ENCODE measurements at regions not wholly inside any gene's neighbourhood (a gene's known extent, or its start where the extent isn't known, plus 50 kb on each side); places are given as distances from the start of the nearest gene placed in this dataset.

DNA sequence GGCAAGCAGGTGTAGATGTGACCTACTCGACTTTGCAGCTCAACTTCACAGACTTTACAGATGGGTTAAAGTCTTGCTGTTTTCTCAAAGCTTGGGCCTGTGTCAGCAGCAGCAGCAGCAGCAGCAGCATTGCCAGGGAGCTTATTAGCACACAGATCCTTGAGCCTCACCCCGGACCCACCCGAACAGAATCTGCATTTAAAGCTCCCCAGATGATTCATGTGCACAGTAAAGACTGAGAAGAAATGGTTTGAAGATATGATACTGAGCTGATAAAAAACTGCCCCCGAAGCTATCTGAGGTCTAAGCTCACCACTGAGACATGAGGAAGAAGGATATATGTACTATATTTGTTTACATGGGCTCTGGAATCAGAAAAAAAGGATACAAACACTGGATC lies 231.7 kb downstream of the ARPP21 start:
- Histone ChIP-seq H3K9ac (replicated peaks; ENCODE audit: extremely low read depth, insufficient read depth, low read length) (no peak overlapping the region), H3K4me2 (ENCODE audit: insufficient read depth, low read length) (no peak overlapping the region), H3K27ac (ENCODE audit: insufficient read depth, low read depth, low read length) (no peak overlapping the region), H4K20me1 (replicated peaks; ENCODE audit: control insufficient read depth, extremely low read depth, insufficient read depth, low read length) (no peaks in the 10 kb centered on the region), H3K4me3 (replicated peaks in 1 of 3; ENCODE audit: insufficient read depth in 1 of 3, low read depth in 1 of 3, low read length in 3 of 3) (no peak overlapping the region), H2AFZ (ENCODE audit: low read depth, low read length) (no peak overlapping the region), H3K36me3 (ENCODE audit: control insufficient read depth in 2 of 2, extremely low read depth in 1 of 2, insufficient read depth in 2 of 2, low read length in 2 of 2) (no peaks in the 10 kb centered on the region), H3K79me2 (ENCODE audit: control insufficient read depth, insufficient read depth, low read length) (no peaks in the 10 kb centered on the region), H3K4me1 (ENCODE audit: control insufficient read depth, extremely low read depth, insufficient read depth, low read length) (no peaks in the 10 kb centered on the region), H3K9me1 (replicated peaks; ENCODE audit: control insufficient read depth, extremely low read depth, insufficient read depth, low read length) (no peaks in the 10 kb centered on the region), H3K9me3 (replicated peaks; ENCODE audit: control insufficient read depth, insufficient read depth, low read length) (no peaks in the 10 kb centered on the region), H3K27me3 (ENCODE audit: control insufficient read depth in 2 of 2, insufficient read depth in 2 of 2, low read length in 2 of 2) (no peaks in the 10 kb centered on the region)
- no peak for TF ChIP-seq POLR2AphosphoS5 (IDR thresholded peaks at IDR 0.05; ENCODE audit: insufficient read depth, low read depth, low read length)
- TF ChIP-seq MYC (IDR thresholded peaks at IDR 0.05; ENCODE audit: low read depth, low read length): no peak
- no peak for TF ChIP-seq POLR2A (IDR thresholded peaks at IDR 0.05; ENCODE audit: low read depth, low read length)
- TF ChIP-seq JUN (IDR thresholded peaks at IDR 0.05; ENCODE audit: borderline replicate concordance, insufficient read depth, insufficient read length, low read depth): no peak
- no peak for TF ChIP-seq FOS (IDR thresholded peaks at IDR 0.05; ENCODE audit: borderline replicate concordance, insufficient read depth, low read length)
- TF ChIP-seq GATA2 (IDR thresholded peaks at IDR 0.05; ENCODE audit: insufficient read depth, insufficient read length, low read depth, low read length): no peak
- no peak for TF ChIP-seq EZH2 (IDR thresholded peaks at IDR 0.05; ENCODE audit: borderline replicate concordance, low read depth, low read length, severe bottlenecking)
- TF ChIP-seq, protein P1, sequence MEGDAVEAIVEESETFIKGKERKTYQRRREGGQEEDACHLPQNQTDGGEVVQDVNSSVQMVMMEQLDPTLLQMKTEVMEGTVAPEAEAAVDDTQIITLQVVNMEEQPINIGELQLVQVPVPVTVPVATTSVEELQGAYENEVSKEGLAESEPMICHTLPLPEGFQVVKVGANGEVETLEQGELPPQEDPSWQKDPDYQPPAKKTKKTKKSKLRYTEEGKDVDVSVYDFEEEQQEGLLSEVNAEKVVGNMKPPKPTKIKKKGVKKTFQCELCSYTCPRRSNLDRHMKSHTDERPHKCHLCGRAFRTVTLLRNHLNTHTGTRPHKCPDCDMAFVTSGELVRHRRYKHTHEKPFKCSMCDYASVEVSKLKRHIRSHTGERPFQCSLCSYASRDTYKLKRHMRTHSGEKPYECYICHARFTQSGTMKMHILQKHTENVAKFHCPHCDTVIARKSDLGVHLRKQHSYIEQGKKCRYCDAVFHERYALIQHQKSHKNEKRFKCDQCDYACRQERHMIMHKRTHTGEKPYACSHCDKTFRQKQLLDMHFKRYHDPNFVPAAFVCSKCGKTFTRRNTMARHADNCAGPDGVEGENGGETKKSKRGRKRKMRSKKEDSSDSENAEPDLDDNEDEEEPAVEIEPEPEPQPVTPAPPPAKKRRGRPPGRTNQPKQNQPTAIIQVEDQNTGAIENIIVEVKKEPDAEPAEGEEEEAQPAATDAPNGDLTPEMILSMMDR (IDR thresholded peaks at IDR 0.05; ENCODE audit: extremely low read depth in 1 of 2, insufficient read depth in 1 of 2, low read depth in 1 of 2, low read length in 2 of 2): no peak
- TF ChIP-seq, protein P2, sequence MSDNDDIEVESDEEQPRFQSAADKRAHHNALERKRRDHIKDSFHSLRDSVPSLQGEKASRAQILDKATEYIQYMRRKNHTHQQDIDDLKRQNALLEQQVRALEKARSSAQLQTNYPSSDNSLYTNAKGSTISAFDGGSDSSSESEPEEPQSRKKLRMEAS (IDR thresholded peaks at IDR 0.05; ENCODE audit: insufficient read depth, insufficient read length): no peak
- intact Hi-C loops (cut with micrococcal nuclease) (no loop called here), dilution Hi-C loops (cut with MboI; ENCODE audit: extremely low pct_ligation_motif_present, low sequenced_read_pairs) (no loop called here)
- DNase-seq (ENCODE audit: low read depth, low spot score): no peak
- FAIRE-seq: no peak
- ChIA-PET POLR2A (no interaction called here), CTCF (interaction anchor here (0.6 to 1.2 kb wide), 3 partner anchors 9 to 1091 kb away, joined by 3 to 4 read pairs (median 3); no protein-coding TSS in a partner anchor)
- BruUV-seq (replicated peaks): no TSS peak
